ENCODE measurements at regions not wholly inside any gene's neighbourhood (a gene's known extent, or its start where the extent isn't known, plus 50 kb on each side); places are given as distances from the start of the nearest gene placed in this dataset.
A peak's percentile ranks its signal among the peaks of the same experiment; 100 is the strongest.

DNA sequence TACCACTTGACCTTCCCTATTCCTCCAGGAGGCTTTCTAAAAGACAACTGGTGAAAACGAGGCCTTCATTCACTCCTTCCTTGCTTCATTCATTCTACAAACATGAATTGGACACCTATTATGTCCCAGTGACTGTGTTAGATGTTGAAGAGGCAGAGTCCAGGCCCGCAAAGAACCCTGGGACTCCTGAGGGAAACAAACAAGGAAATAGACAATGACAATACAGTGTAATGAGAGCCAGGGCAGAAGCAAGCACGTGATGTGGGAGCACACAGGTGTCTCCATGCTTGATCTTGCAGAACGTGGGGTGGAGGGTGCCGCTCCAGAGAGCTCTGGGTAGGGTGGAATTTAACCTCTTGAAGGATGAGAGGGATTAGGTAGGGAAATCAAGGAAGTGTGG, 137.6 kb upstream of the KLF3 start:
- ChIA-PET CTCF (no interaction called here), POLR2A (no interaction called here)
- H3K4me3 Mint-ChIP-seq, result no peak overlapping the region
- peaks cover 2% of the 10 kb centered on the region for H3K27me3 Mint-ChIP-seq
- intact Hi-C loops (cut with micrococcal nuclease), result no loop called here
- H3K9me3 Mint-ChIP-seq, result no peaks in the 10 kb centered on the region
- no peak for ATAC-seq (ENCODE audit: low read depth)
- H3K4me1 Mint-ChIP-seq, result peaks cover 22% of the 10 kb centered on the region
- H3K36me3 Mint-ChIP-seq (ENCODE audit: low read depth), result no peaks in the 10 kb centered on the region
- TF ChIP-seq, protein P1, sequence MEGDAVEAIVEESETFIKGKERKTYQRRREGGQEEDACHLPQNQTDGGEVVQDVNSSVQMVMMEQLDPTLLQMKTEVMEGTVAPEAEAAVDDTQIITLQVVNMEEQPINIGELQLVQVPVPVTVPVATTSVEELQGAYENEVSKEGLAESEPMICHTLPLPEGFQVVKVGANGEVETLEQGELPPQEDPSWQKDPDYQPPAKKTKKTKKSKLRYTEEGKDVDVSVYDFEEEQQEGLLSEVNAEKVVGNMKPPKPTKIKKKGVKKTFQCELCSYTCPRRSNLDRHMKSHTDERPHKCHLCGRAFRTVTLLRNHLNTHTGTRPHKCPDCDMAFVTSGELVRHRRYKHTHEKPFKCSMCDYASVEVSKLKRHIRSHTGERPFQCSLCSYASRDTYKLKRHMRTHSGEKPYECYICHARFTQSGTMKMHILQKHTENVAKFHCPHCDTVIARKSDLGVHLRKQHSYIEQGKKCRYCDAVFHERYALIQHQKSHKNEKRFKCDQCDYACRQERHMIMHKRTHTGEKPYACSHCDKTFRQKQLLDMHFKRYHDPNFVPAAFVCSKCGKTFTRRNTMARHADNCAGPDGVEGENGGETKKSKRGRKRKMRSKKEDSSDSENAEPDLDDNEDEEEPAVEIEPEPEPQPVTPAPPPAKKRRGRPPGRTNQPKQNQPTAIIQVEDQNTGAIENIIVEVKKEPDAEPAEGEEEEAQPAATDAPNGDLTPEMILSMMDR (IDR thresholded peaks at IDR 0.05), result no peak
- no peak overlapping the region for H3K27ac Mint-ChIP-seq
- no peak for DNase-seq

DNA sequence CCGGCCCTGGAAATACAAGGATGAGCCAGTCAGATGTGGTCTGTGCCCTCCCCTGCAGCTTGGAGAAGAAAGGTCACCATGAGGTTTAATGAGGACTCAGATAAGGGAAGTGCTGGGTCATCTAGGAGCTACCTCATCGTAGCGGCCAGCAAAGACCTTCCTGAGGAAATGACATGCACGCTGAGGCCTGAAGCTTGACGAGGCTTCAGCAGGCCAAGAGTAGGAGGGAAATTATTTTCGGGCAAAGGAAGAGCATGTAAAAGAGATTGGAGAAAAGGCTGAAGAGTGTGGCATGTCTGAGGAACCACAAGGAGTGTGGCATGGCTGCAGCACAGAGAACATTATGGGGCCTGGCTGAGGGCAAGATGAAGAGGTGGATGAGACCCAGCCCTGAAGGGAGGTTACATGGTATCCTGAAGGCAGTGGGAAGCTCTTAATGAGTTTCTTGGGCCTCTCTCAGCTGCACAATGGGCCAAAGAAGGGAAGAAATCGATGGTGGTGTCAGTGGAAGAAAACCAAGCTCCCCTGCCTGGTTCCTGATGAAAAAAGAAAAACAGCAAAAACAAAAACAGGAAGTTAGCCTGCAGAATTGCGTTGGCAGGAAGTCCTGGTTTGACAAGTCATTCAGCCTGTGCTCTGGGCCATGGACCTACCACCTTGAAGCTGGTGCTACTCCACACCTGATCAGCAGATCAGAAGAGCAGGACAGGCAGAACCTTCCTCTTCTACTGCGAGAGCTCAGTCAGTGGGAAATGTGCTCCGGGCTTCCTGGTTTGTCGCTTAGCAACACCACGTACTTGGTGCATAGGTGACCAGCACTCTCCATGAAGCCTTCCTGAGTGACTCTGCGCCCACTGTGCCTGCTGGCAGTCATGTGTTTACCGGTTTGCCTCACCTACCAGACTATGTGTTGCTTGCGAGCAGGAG, 134.5 kb upstream of the KLF3 start:
- Mint-ChIP-seq H3K27me3 (peaks cover 2% of the 10 kb centered on the region), H3K27ac (peak overlapping the region; percentile 66), H3K4me1 (peaks cover 13% of the 10 kb centered on the region), H3K9me3 (no peaks in the 10 kb centered on the region), H3K4me3 (peak overlapping the region; percentile 2), H3K36me3 (ENCODE audit: low read depth) (no peaks in the 10 kb centered on the region)
- intact Hi-C loops (cut with micrococcal nuclease), result no loop called here
- ATAC-seq (ENCODE audit: low read depth) (peak; percentile 75), DNase-seq (peak; percentile 21)
- CTCF ChIA-PET, result no interaction called here
- TF ChIP-seq, protein P1 (IDR thresholded peaks at IDR 0.05), result no peak
- POLR2A ChIA-PET, result no interaction called here

DNA sequence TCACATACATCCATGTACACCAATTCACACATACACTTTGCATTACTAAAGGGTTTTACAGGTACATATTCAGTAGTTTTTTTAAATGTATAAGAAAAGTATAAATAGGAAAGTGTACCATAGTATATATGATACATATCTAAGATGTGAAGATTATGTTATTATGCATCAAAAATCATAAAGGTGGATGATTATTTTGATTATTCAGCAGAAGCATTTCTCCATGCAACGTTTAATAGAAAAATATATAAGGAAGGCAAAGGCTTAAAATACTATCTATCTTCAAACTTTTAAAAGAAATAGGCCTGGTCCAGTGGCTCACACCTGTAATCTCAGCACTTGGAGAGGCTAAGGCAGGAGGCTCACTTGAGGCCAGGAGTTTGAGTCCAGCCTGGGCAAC, 133.5 kb upstream of the KLF3 start:
- ATAC-seq (ENCODE audit: low read depth), result no peak
- no peak overlapping the region for H3K27ac Mint-ChIP-seq
- CTCF ChIA-PET, result no interaction called here
- H3K36me3 Mint-ChIP-seq (ENCODE audit: low read depth), result no peaks in the 10 kb centered on the region
- no peaks in the 10 kb centered on the region for H3K9me3 Mint-ChIP-seq
- intact Hi-C loops (cut with micrococcal nuclease), result no loop called here
- H3K4me3 Mint-ChIP-seq, result no peak overlapping the region
- peaks cover 13% of the 10 kb centered on the region for H3K4me1 Mint-ChIP-seq
- H3K27me3 Mint-ChIP-seq, result no peaks in the 10 kb centered on the region
- DNase-seq, result no peak
- TF ChIP-seq, protein P1 (IDR thresholded peaks at IDR 0.05), result no peak
- POLR2A ChIA-PET, result no interaction called here

DNA sequence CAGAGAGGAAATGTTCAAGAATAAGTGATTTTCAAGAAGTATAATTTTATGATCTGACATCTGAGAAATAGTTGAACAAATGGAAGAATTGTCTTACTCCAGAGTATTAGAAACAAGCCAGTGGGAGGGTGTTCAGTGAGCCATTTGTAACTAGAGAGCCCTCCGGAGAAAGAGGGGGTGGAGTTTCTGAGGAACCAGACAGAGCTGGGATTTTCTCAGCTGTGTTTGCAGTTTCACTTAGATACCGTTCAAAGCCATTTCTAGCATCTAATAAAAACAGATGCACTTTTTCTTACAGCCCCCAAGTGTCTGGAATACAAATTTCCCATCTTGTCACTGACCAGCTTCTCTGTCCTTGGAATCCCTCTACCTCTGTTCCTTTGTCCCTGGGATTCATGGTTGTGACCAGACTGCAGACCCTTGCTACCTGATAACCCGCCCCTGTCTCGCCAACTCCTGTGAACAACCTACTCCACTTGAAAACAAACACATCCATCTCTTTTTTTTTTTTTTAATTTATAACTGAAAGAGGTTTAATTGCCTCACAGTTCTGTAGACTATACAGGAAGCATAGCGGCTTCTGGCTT, 132.8 kb upstream of the KLF3 start:
- TF ChIP-seq, protein P1 (IDR thresholded peaks at IDR 0.05), result no peak
- no peak overlapping the region for H3K27ac Mint-ChIP-seq
- DNase-seq (no peak), ATAC-seq (ENCODE audit: low read depth) (no peak)
- H3K27me3 Mint-ChIP-seq, result no peaks in the 10 kb centered on the region
- no peaks in the 10 kb centered on the region for H3K36me3 Mint-ChIP-seq (ENCODE audit: low read depth)
- intact Hi-C loops (cut with micrococcal nuclease), result no loop called here
- no peak overlapping the region for H3K4me3 Mint-ChIP-seq
- H3K9me3 Mint-ChIP-seq, result no peaks in the 10 kb centered on the region
- H3K4me1 Mint-ChIP-seq, result peaks cover 13% of the 10 kb centered on the region
- CTCF ChIA-PET, result no interaction called here
- POLR2A ChIA-PET, result interaction anchor here (0.7 kb wide), 1 partner anchor 18 kb away, joined by 4 read pairs; no protein-coding TSS in a partner anchor

DNA sequence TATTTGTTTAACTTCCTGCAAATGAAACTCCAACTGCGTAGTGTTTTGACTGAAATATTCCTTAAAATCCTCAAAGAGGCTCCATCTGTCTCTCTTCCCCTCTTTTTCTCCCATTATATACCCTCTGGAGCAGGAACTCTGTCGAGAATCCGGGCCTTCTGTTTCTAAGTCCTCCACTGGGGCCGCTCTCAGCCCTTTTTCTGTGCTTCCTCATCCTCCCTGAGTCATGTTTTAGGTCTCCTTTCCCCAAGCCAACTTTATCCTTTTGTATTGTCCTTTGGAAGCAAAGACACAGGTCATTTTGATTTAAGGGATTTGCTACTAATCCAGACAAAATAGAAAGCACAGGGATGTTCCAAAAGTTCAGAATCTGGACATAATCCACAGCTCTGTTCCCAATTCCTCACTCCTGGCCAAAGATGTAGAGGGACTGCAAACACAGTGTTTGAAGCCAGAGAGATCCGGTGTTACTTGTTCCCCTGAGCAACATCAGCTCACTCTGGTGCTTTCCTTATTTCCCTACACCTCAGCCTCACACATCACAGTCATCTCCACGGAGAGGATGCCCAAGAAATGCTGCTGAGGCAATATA, 131.0 kb upstream of the KLF3 start:
- Mint-ChIP-seq H3K9me3 (no peaks in the 10 kb centered on the region), H3K27ac (no peak overlapping the region), H3K4me3 (no peak overlapping the region), H3K27me3 (no peaks in the 10 kb centered on the region), H3K36me3 (ENCODE audit: low read depth) (no peaks in the 10 kb centered on the region), H3K4me1 (peaks cover 13% of the 10 kb centered on the region)
- ChIA-PET POLR2A (no interaction called here), CTCF (no interaction called here)
- DNase-seq (no peak), ATAC-seq (ENCODE audit: low read depth) (no peak)
- intact Hi-C loops (cut with micrococcal nuclease), result no loop called here
- TF ChIP-seq, protein P1 (IDR thresholded peaks at IDR 0.05), result no peak
